ENCODE measurements at regions not wholly inside any gene's neighbourhood (a gene's known extent, or its start where the extent isn't known, plus 50 kb on each side); places are given as distances from the start of the nearest gene placed in this dataset.
A peak's percentile ranks its signal among the peaks of the same experiment; 100 is the strongest.
"Not testable (repeated sequence)": the region's sequence is repeated elsewhere in the genome, so short reads cannot be mapped to it uniquely, and the experiment has no call there.

- Mint-ChIP-seq H3K4me1 (peaks cover 6% of the 10 kb centered on the region), H3K27ac (no peak overlapping the region), H3K36me3 (no peaks in the 10 kb centered on the region), H3K27me3 (no peaks in the 10 kb centered on the region), H3K9me3 (no peaks in the 10 kb centered on the region), H3K4me3 (no peak overlapping the region)
- ATAC-seq (ENCODE audit: low read depth) (no peak), DNase-seq (ENCODE audit: low spot score in 2 of 2) (no peak)
Observed at GRCh38 chr5:42960506-42960905, 79.6 kb downstream of the ANXA2R start.

GRCh38 chr5:42956551-42956950, 83.6 kb downstream of the ANXA2R start:
- H3K4me1 Mint-ChIP-seq: peaks cover 2% of the 10 kb centered on the region
- no peak overlapping the region for H3K4me3 Mint-ChIP-seq
- no peak overlapping the region for H3K27ac Mint-ChIP-seq

GRCh38 chr5:42953041-42953440, 87.1 kb downstream of the ANXA2R start:
- DNase-seq (ENCODE audit: low spot score in 2 of 2) (no peak), ATAC-seq (ENCODE audit: low read depth) (no peak)
- Mint-ChIP-seq H3K27ac (peak overlapping the region; percentile 99), H3K36me3 (peaks cover 2% of the 10 kb centered on the region), H3K9me3 (peaks cover 5% of the 10 kb centered on the region), H3K4me1 (peaks cover 7% of the 10 kb centered on the region), H3K27me3 (no peaks in the 10 kb centered on the region), H3K4me3 (peak overlapping the region; percentile 97)

More at GRCh38 chr5:42956551-42956950, 83.6 kb downstream of the ANXA2R start:
- no peak for ATAC-seq (ENCODE audit: low read depth)
- Mint-ChIP-seq H3K36me3 (peaks cover 2% of the 10 kb centered on the region), H3K9me3 (peaks cover 5% of the 10 kb centered on the region), H3K27me3 (no peaks in the 10 kb centered on the region)
- no peak for DNase-seq (ENCODE audit: low spot score in 2 of 2)

GRCh38 chr5:42952578-42952974, 87.5 kb downstream of the ANXA2R start:
- H3K36me3 Mint-ChIP-seq: peaks cover 2% of the 10 kb centered on the region
- H3K4me1 Mint-ChIP-seq: peaks cover 7% of the 10 kb centered on the region
- H3K4me3 Mint-ChIP-seq: peak overlapping the region; percentile 97

GRCh38 chr5:42951293-42951840, 88.8 kb downstream of the ANXA2R start:
- DNase-seq (ENCODE audit: low spot score in 2 of 2) (peak; percentile 78 to 79), ATAC-seq (ENCODE audit: low read depth) (peak; percentile 50)
- H3K4me3 Mint-ChIP-seq: peak overlapping the region; percentile 97
- H3K27me3 Mint-ChIP-seq: no peaks in the 10 kb centered on the region
- H3K36me3 Mint-ChIP-seq: peaks cover 2% of the 10 kb centered on the region
- peaks cover 5% of the 10 kb centered on the region for H3K9me3 Mint-ChIP-seq
- H3K4me1 Mint-ChIP-seq: peaks cover 7% of the 10 kb centered on the region
- H3K27ac Mint-ChIP-seq: peak overlapping the region; percentile 99

More at GRCh38 chr5:42952578-42952974, 87.5 kb downstream of the ANXA2R start:
- DNase-seq (ENCODE audit: low spot score in 2 of 2): no peak
- H3K27me3 Mint-ChIP-seq: no peaks in the 10 kb centered on the region
- ATAC-seq (ENCODE audit: low read depth): no peak
- H3K9me3 Mint-ChIP-seq: peaks cover 5% of the 10 kb centered on the region
- H3K27ac Mint-ChIP-seq: peak overlapping the region; percentile 99

- Mint-ChIP-seq H3K27me3 (no peaks in the 10 kb centered on the region), H3K36me3 (peaks cover 2% of the 10 kb centered on the region), H3K9me3 (peaks cover 5% of the 10 kb centered on the region), H3K27ac (peak overlapping the region; percentile 99), H3K4me3 (peak overlapping the region; percentile 97), H3K4me1 (peaks cover 7% of the 10 kb centered on the region)
- DNase-seq (ENCODE audit: low spot score in 2 of 2) (peak in 1 of 2 donors; percentile 60), ATAC-seq (ENCODE audit: low read depth) (peak; percentile 23)
Observed at GRCh38 chr5:42950456-42951292, 89.4 kb downstream of the ANXA2R start.

GRCh38 chr5:42950116-42950455, 90.0 kb downstream of the ANXA2R start:
- H3K9me3 Mint-ChIP-seq: peaks cover 3% of the 10 kb centered on the region
- no peak for DNase-seq (ENCODE audit: low spot score in 2 of 2)
- peak overlapping the region; percentile 99 for H3K27ac Mint-ChIP-seq

GRCh38 chr5:42949348-42950115, 90.6 kb downstream of the ANXA2R start:
- Mint-ChIP-seq H3K4me1 (peaks cover 7% of the 10 kb centered on the region), H3K4me3 (peak overlapping the region; percentile 81), H3K9me3 (peaks cover 3% of the 10 kb centered on the region), H3K36me3 (no peaks in the 10 kb centered on the region), H3K27me3 (no peaks in the 10 kb centered on the region), H3K27ac (peak overlapping the region; percentile 99)
- DNase-seq (ENCODE audit: low spot score in 2 of 2): peak; percentile 64 to 79
- ATAC-seq (ENCODE audit: low read depth): peak; percentile 62

More at GRCh38 chr5:42950116-42950455, 90.0 kb downstream of the ANXA2R start:
- Mint-ChIP-seq H3K27me3 (no peaks in the 10 kb centered on the region), H3K36me3 (no peaks in the 10 kb centered on the region), H3K4me3 (peak overlapping the region; percentile 97), H3K4me1 (peaks cover 7% of the 10 kb centered on the region)
- no peak for ATAC-seq (ENCODE audit: low read depth)

- Mint-ChIP-seq H3K27me3 (no peaks in the 10 kb centered on the region), H3K27ac (peak overlapping the region; percentile 99), H3K36me3 (no peaks in the 10 kb centered on the region), H3K4me1 (peaks cover 7% of the 10 kb centered on the region), H3K4me3 (peak overlapping the region; percentile 81), H3K9me3 (peaks cover 3% of the 10 kb centered on the region)
- DNase-seq (ENCODE audit: low spot score in 2 of 2) (no peak), ATAC-seq (ENCODE audit: low read depth) (no peak)
Observed at GRCh38 chr5:42948961-42949347, 91.2 kb downstream of the ANXA2R start.

- H3K27me3 Mint-ChIP-seq: peaks cover 2% of the 10 kb centered on the region
- no peak overlapping the region for H3K4me3 Mint-ChIP-seq
- no peak for DNase-seq (ENCODE audit: low spot score in 2 of 2)
- no peak overlapping the region for H3K27ac Mint-ChIP-seq
- no peaks in the 10 kb centered on the region for H3K36me3 Mint-ChIP-seq
- no peak for ATAC-seq (ENCODE audit: low read depth)
- peaks cover 7% of the 10 kb centered on the region for H3K4me1 Mint-ChIP-seq
- H3K9me3 Mint-ChIP-seq: no peaks in the 10 kb centered on the region
Observed at GRCh38 chr5:42944989-42945388, 95.1 kb downstream of the ANXA2R start.

GRCh38 chr5:42943931-42944631, 96.0 kb downstream of the ANXA2R start:
- Mint-ChIP-seq H3K27ac (no peak overlapping the region), H3K9me3 (no peaks in the 10 kb centered on the region), H3K36me3 (no peaks in the 10 kb centered on the region), H3K27me3 (peaks cover 2% of the 10 kb centered on the region), H3K4me3 (peak overlapping the region; percentile 8), H3K4me1 (no peaks in the 10 kb centered on the region)
- ATAC-seq (ENCODE audit: low read depth) (no peak), DNase-seq (ENCODE audit: low spot score in 2 of 2) (no peak)

GRCh38 chr5:42940853-42941252, 99.3 kb downstream of the ANXA2R start:
- ATAC-seq (ENCODE audit: low read depth) (no peak), DNase-seq (ENCODE audit: low spot score in 2 of 2) (no peak)
- peaks cover 2% of the 10 kb centered on the region for H3K36me3 Mint-ChIP-seq
- H3K4me3 Mint-ChIP-seq: no peak overlapping the region
- no peaks in the 10 kb centered on the region for H3K4me1 Mint-ChIP-seq
- peaks cover 2% of the 10 kb centered on the region for H3K27me3 Mint-ChIP-seq
- no peaks in the 10 kb centered on the region for H3K9me3 Mint-ChIP-seq
- H3K27ac Mint-ChIP-seq: no peak overlapping the region

GRCh38 chr5:42932011-42932410, 108.1 kb downstream of the ANXA2R start:
- H3K4me1 Mint-ChIP-seq; ATAC-seq (ENCODE audit: low read depth); H3K27ac Mint-ChIP-seq; H3K9me3 Mint-ChIP-seq; DNase-seq (ENCODE audit: low spot score in 2 of 2); H3K36me3 Mint-ChIP-seq; H3K4me3 Mint-ChIP-seq; H3K27me3 Mint-ChIP-seq: not testable (repeated sequence)

Data from memory B cell (primary cell).